ENCODE measurements at regions not wholly inside any gene's neighbourhood (a gene's known extent, or its start where the extent isn't known, plus 50 kb on each side); places are given as distances from the start of the nearest gene placed in this dataset.
"Not testable (repeated sequence)": the region's sequence is repeated elsewhere in the genome, so short reads cannot be mapped to it uniquely, and the experiment has no call there.

GRCh38 chr2:111406616-111407015 is 285.9 kb downstream of the BCL2L11 start:
- DNase-seq = not testable (repeated sequence)

GRCh38 chr2:111407632-111408194 is 287.0 kb downstream of the BCL2L11 start:
- DNase-seq = not testable (repeated sequence)

- DNase-seq = not testable (repeated sequence)
These were observed 290.2 kb downstream of the BCL2L11 start for GRCh38 chr2:111410868-111411406.

GRCh38 chr2:111411867-111412681 is 291.4 kb downstream of the BCL2L11 start:
- not testable (repeated sequence) for DNase-seq

GRCh38 chr2:111412841-111413650 is 292.3 kb downstream of the BCL2L11 start:
- DNase-seq = not testable (repeated sequence)

- DNase-seq = not testable (repeated sequence)
These were observed 293.2 kb downstream of the BCL2L11 start for GRCh38 chr2:111413950-111414349.

- not testable (repeated sequence) for DNase-seq
These were observed 295.3 kb downstream of the BCL2L11 start for GRCh38 chr2:111415765-111416743.

- DNase-seq = not testable (repeated sequence)
These were observed 296.3 kb downstream of the BCL2L11 start for GRCh38 chr2:111417026-111417425.

- DNase-seq = not testable (repeated sequence)
These were observed 297.6 kb downstream of the BCL2L11 start for GRCh38 chr2:111418091-111418875.

- DNase-seq = not testable (repeated sequence)
These were observed 299.4 kb downstream of the BCL2L11 start for GRCh38 chr2:111420074-111420473.

GRCh38 chr2:111420835-111421234 is 300.1 kb downstream of the BCL2L11 start:
- DNase-seq = not testable (repeated sequence)

- DNase-seq = not testable (repeated sequence)
These were observed 301.2 kb downstream of the BCL2L11 start for GRCh38 chr2:111421949-111422348.

GRCh38 chr2:111422562-111422961 is 301.8 kb downstream of the BCL2L11 start:
- DNase-seq = not testable (repeated sequence)

GRCh38 chr2:111423184-111423583 is 302.5 kb downstream of the BCL2L11 start:
- not testable (repeated sequence) for DNase-seq

GRCh38 chr2:111424176-111424575 is 303.5 kb downstream of the BCL2L11 start:
- DNase-seq = not testable (repeated sequence)

GRCh38 chr2:111424851-111425309 is 304.2 kb downstream of the BCL2L11 start:
- not testable (repeated sequence) for DNase-seq

- DNase-seq = not testable (repeated sequence)
These were observed 305.1 kb downstream of the BCL2L11 start for GRCh38 chr2:111425789-111426201.

- DNase-seq = not testable (repeated sequence)
These were observed 306.6 kb downstream of the BCL2L11 start for GRCh38 chr2:111427346-111427745.

- not testable (repeated sequence) for DNase-seq
These were observed 308.2 kb downstream of the BCL2L11 start for GRCh38 chr2:111428915-111429314.

- DNase-seq = not testable (repeated sequence)
These were observed 308.6 kb downstream of the BCL2L11 start for GRCh38 chr2:111429353-111429752.

Measured in NCI-H187 treated with DMSO at 0.1 percent for 48 hours (cell line).